ENCODE measurements at regions not wholly inside any gene's neighbourhood (a gene's known extent, or its start where the extent isn't known, plus 50 kb on each side); places are given as distances from the start of the nearest gene placed in this dataset.

DNA sequence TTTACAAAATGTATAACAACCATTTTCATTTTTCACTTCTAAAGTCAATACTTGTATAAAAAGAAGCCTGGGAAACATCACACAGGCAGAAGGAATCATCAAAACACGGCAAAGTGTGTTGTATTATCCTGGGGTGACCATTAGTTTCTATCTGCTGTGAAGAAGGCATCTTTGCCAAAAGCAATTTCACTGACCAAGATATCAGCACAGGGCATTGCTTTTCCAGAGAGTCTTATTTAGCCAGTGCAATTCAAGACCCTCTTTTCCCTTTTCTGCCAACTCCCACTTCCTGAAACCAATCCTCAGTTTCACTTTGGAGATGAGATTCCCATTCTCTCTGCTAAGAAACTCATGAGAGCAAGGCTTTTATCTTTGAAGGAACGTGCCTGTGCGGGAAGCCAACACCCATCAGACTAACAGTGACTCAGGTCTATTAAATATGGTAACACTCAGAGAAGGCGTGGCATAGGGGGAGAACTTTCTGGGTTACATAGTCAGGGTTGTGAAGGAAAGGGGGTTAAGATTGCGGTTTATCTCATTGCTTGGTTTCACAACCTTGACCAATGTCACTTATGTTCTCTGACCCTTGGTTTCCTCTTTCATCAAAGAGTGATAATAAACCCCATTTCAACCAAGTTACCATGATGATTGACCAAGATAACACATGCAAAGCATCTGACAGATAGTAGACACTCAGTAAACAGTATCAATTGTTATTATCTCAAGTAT, 666.9 kb upstream of the KLF4 start:
- Histone ChIP-seq H3K9me2 (replicated peaks; ENCODE audit: control insufficient read depth, low read length) (no peaks in the 10 kb centered on the region), H3K4me2 (ENCODE audit: low read length) (no peak overlapping the region), H3K9me3 (ENCODE audit: control insufficient read depth, insufficient read depth, low read length) (no peaks in the 10 kb centered on the region), H3K79me2 (ENCODE audit: control insufficient read depth, low read length) (no peaks in the 10 kb centered on the region), H3K36me3 (ENCODE audit: control insufficient read depth, low read length) (no peaks in the 10 kb centered on the region), H3K27me3 (ENCODE audit: control insufficient read depth, low read length) (no peaks in the 10 kb centered on the region), H3F3A (ENCODE audit: control insufficient read depth, insufficient read depth) (no peaks in the 10 kb centered on the region), H3K27ac (ENCODE audit: low read depth, low read length) (no peak overlapping the region), H4K20me1 (ENCODE audit: control insufficient read depth, insufficient read depth, low read depth, low read length) (no peaks in the 10 kb centered on the region), H3K4me3 (ENCODE audit: low read length) (no peak overlapping the region), H3K4me1 (ENCODE audit: control insufficient read depth, low read length) (no peaks in the 10 kb centered on the region)
- TF ChIP-seq, protein P1, sequence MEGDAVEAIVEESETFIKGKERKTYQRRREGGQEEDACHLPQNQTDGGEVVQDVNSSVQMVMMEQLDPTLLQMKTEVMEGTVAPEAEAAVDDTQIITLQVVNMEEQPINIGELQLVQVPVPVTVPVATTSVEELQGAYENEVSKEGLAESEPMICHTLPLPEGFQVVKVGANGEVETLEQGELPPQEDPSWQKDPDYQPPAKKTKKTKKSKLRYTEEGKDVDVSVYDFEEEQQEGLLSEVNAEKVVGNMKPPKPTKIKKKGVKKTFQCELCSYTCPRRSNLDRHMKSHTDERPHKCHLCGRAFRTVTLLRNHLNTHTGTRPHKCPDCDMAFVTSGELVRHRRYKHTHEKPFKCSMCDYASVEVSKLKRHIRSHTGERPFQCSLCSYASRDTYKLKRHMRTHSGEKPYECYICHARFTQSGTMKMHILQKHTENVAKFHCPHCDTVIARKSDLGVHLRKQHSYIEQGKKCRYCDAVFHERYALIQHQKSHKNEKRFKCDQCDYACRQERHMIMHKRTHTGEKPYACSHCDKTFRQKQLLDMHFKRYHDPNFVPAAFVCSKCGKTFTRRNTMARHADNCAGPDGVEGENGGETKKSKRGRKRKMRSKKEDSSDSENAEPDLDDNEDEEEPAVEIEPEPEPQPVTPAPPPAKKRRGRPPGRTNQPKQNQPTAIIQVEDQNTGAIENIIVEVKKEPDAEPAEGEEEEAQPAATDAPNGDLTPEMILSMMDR (IDR thresholded peaks at IDR 0.05; ENCODE audit: low read depth, low read length, poor library complexity, severe bottlenecking) = no peak
- TF ChIP-seq EZH2phosphoT487 (IDR thresholded peaks at IDR 0.05; ENCODE audit: borderline replicate concordance, low read length) = no peak

DNA sequence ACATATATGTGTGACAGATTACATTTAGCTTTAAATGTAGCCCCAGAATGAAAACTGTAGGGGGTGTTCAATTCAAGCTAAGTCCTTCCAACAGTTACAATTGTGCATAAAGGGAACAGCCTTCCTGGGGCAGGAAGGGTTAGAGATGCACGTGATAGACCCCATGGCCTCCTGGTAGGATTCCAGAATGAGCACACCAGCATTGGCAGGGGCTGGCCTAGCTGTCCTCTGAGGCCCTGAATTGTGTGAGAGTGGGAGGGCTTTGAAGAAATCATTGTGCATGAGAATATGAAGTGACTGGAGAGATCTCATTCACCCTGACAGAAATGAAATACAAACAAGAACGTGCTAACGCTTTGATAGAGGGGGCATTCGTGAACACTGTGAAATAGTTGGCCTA, 663.8 kb upstream of the KLF4 start:
- H3K4me1 ChIP-seq (ENCODE audit: control insufficient read depth, low read length) = no peaks in the 10 kb centered on the region
- no peaks in the 10 kb centered on the region for H3K9me2 ChIP-seq (replicated peaks; ENCODE audit: control insufficient read depth, low read length)
- H3K4me2 ChIP-seq (ENCODE audit: low read length) = no peak overlapping the region
- H3K27ac ChIP-seq (ENCODE audit: low read depth, low read length) = no peak overlapping the region
- TF ChIP-seq EZH2phosphoT487 (IDR thresholded peaks at IDR 0.05; ENCODE audit: borderline replicate concordance, low read length) = no peak
- TF ChIP-seq, protein P1 (IDR thresholded peaks at IDR 0.05; ENCODE audit: low read depth, low read length, poor library complexity, severe bottlenecking) = no peak
- H3K9me3 ChIP-seq (ENCODE audit: control insufficient read depth, insufficient read depth, low read length) = no peaks in the 10 kb centered on the region
- H3K4me3 ChIP-seq (ENCODE audit: low read length) = no peak overlapping the region
- no peaks in the 10 kb centered on the region for H4K20me1 ChIP-seq (ENCODE audit: control insufficient read depth, insufficient read depth, low read depth, low read length)
- H3K79me2 ChIP-seq (ENCODE audit: control insufficient read depth, low read length) = no peaks in the 10 kb centered on the region
- no peaks in the 10 kb centered on the region for H3F3A ChIP-seq (ENCODE audit: control insufficient read depth, insufficient read depth)
- no peaks in the 10 kb centered on the region for H3K36me3 ChIP-seq (ENCODE audit: control insufficient read depth, low read length)
- no peaks in the 10 kb centered on the region for H3K27me3 ChIP-seq (ENCODE audit: control insufficient read depth, low read length)

DNA sequence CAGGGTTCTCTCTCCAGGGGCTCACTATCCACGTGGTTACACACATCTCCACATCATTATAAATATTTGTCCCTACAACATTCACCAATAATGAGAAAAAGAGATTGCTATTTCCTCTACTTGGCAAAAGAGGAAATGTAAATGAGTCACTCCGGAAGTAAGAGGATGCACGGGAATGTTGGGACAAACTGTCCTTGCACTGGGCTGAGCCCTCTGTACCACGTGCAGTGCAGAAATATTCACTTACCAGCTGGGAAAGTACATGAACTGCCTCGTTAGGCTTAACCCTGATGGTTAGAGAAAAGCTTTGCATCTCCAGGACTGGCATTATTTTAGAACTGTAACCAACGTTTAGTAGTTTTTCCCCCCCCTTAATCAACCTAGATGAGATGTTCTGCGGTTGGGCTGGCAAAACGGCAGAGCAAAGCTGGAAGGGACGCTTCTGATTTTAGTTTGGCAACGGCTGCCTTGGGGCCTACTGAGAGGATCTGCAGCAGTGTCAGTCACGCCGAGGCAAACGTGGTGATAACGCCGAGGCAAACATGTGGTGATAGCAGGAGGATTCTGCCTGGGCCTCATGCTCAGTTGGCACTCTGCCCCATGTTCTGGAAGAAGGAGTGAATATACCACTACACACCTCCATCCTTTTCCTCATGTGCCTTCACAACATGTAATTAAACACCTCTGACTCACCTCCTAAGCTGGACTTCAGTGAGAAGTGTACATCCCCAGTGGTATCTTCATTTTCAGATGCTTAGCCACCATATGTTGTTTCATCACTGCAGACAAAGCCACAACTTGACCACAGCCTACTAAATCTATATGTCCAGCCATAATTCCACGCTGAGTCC, 661.4 kb upstream of the KLF4 start:
- Histone ChIP-seq H3K36me3 (ENCODE audit: control insufficient read depth, low read length) (no peaks in the 10 kb centered on the region), H3K4me2 (ENCODE audit: low read length) (no peak overlapping the region), H3K9me2 (replicated peaks; ENCODE audit: control insufficient read depth, low read length) (no peaks in the 10 kb centered on the region), H4K20me1 (ENCODE audit: control insufficient read depth, insufficient read depth, low read depth, low read length) (no peaks in the 10 kb centered on the region), H3F3A (ENCODE audit: control insufficient read depth, insufficient read depth) (no peaks in the 10 kb centered on the region), H3K27ac (ENCODE audit: low read depth, low read length) (no peak overlapping the region), H3K79me2 (ENCODE audit: control insufficient read depth, low read length) (no peaks in the 10 kb centered on the region), H3K9me3 (ENCODE audit: control insufficient read depth, insufficient read depth, low read length) (no peaks in the 10 kb centered on the region), H3K27me3 (ENCODE audit: control insufficient read depth, low read length) (no peaks in the 10 kb centered on the region), H3K4me1 (ENCODE audit: control insufficient read depth, low read length) (no peaks in the 10 kb centered on the region), H3K4me3 (ENCODE audit: low read length) (no peak overlapping the region)
- TF ChIP-seq, protein P1 (IDR thresholded peaks at IDR 0.05; ENCODE audit: low read depth, low read length, poor library complexity, severe bottlenecking) = no peak
- no peak for TF ChIP-seq EZH2phosphoT487 (IDR thresholded peaks at IDR 0.05; ENCODE audit: borderline replicate concordance, low read length)
